Caco-2 (cell line): ENCODE measurements at regions not wholly inside any gene's neighbourhood (a gene's known extent, or its start where the extent isn't known, plus 50 kb on each side); places are given as distances from the start of the nearest gene placed in this dataset.

Source experiments
- BruUV-seq: library from RNA; stranded (reverse); fragments of 400-500 nt; replicated peaks from 2 replicates; lab custom pipeline; 2021; lab: Mats Ljungman, UMichigan
- CTCF ChIA-PET: fragments of 300-600 bp; sonication (Branson Sonifier 250); formaldehyde crosslinking; loops from one replicate; lab custom pipeline; 2022; ENCODE audit warnings: antibody characterized with exemption; lab: Charles Lee
- POLR2A ChIA-PET: fragments of 300-600 bp; sonication (Branson Sonifier 250); formaldehyde crosslinking; loops from one replicate; lab custom pipeline; 2022; ENCODE audit warnings: antibody characterized with exemption; lab: Charles Lee
- DNase-seq, 2 experiments: peaks; one replicate each; pipeline versions ENCODE4 v3.0.0 to v3.0.0-alpha.2; 2020 to 2022
- H3K27me3 ChIP-seq: replicated peaks from 2 replicates; pipeline ENCODE4 v1.6.0; 2011; ENCODE audit warnings: low read length; ENCODE audit not compliant: control insufficient read depth, insufficient read depth
- H3K36me3 ChIP-seq: 2 replicates; pipeline ENCODE4 v1.5.1; 2011; ENCODE audit warnings: low read length; ENCODE audit not compliant: control insufficient read depth, insufficient read depth
- H3K4me1 ChIP-seq: fragments of 250-450 bp; sonication (Bioruptor Pico); 2 replicates; pipeline ENCODE4 v1.5.1; 2020; ENCODE audit warnings: mild to moderate bottlenecking
- H3K4me3 ChIP-seq: 2 replicates; pipeline ENCODE4 v1.5.1; 2011; ENCODE audit warnings: low read depth, mild to moderate bottlenecking, control low read depth, low read length
- H3K9me3 ChIP-seq: fragments of 250-450 bp; sonication (Bioruptor Pico); 2 replicates; pipeline ENCODE4 v1.5.1; 2020; ENCODE audit warnings: mild to moderate bottlenecking, moderate library complexity
- H3K27ac Mint-ChIP-seq: one replicate; pipeline ENCODE4 v1.8.0; 2022; ENCODE audit warnings: mixed read lengths; ENCODE audit not compliant: unreplicated experiment
- H3K27me3 Mint-ChIP-seq: one replicate; pipeline ENCODE4 v1.8.0; 2022; ENCODE audit warnings: mixed read lengths; ENCODE audit not compliant: insufficient read depth, unreplicated experiment
- H3K36me3 Mint-ChIP-seq: one replicate; pipeline ENCODE4 v1.8.0; 2022; ENCODE audit warnings: mild to moderate bottlenecking, mixed read lengths; ENCODE audit not compliant: insufficient read depth, unreplicated experiment
- H3K4me1 Mint-ChIP-seq: one replicate; pipeline ENCODE4 v1.8.0; 2022; ENCODE audit warnings: low read depth, mixed read lengths; ENCODE audit not compliant: unreplicated experiment
- H3K4me3 Mint-ChIP-seq: one replicate; pipeline ENCODE4 v1.8.0; 2022; ENCODE audit warnings: mild to moderate bottlenecking, moderate library complexity, mixed read lengths; ENCODE audit not compliant: unreplicated experiment
- H3K9me3 Mint-ChIP-seq: one replicate; pipeline ENCODE4 v1.8.0; 2022; ENCODE audit warnings: mixed read lengths; ENCODE audit not compliant: unreplicated experiment
- intact Hi-C: fragments of 100-400 bp; cut with micrococcal nuclease; formaldehyde crosslinking; loops from one replicate; pipeline ENCODE4 v1.10.0; 2022; ENCODE audit not compliant: unreplicated experiment
- TF ChIP-seq, protein P1 (sequence below), 2 experiments: fragments of 200-600 bp in 1 of 2; IDR thresholded peaks; 1 replicate in 1 of 2; 2 replicates in 1 of 2; pipeline versions ENCODE4 v1.5.1 to v1.8.0; 2011 to 2022; ENCODE audit warnings: antibody characterized with exemption in 1 of 2, control low read depth in 1 of 2, inconsistent platforms in 1 of 2, low read depth in 1 of 2, low read length in 1 of 2, mild to moderate bottlenecking in 1 of 2, moderate library complexity in 1 of 2; ENCODE audit not compliant: insufficient read depth in 1 of 2, severe bottlenecking in 1 of 2, unreplicated experiment in 1 of 2

DNA sequence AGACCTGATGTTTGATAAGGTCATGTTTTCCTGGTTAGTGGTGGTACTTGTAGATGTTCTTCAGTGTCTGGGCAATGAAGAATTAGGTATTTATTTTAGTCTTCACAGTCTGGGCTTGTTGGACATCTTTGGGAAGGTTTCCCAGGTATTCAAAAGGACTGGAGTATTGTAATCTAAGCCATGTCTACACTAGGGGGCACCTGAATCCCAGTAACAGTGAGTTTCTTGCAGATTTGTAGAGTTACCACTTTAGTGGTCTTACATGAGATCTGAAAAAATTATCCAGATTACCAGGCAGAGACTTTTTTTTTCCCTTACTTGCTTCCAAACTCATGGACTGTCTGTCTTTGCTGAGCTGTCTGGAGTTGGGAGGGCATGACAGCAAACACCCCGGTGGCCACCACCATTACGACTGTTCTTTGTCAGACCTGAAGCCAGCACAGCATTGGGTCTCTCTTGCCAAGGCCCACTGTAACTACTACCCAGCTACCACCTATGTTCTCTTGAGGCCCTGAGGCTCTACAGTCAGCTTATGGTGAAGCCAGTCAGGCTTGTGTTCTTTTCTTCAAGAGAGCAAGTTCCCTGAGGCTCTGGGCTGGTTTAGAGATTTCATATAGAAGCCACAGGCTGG lies 820.7 kb upstream of the FBXO33 start:
- H3K27me3 Mint-ChIP-seq, result no peaks in the 10 kb centered on the region
- H3K9me3 ChIP-seq, result no peaks in the 10 kb centered on the region
- DNase-seq, result peak in 1 of 2 experiments; percentile 8
- no peaks in the 10 kb centered on the region for H3K9me3 Mint-ChIP-seq
- ChIA-PET POLR2A (no interaction called here), CTCF (no interaction called here)
- H3K36me3 ChIP-seq, result no peaks in the 10 kb centered on the region
- H3K4me1 Mint-ChIP-seq, result no peaks in the 10 kb centered on the region
- no peaks in the 10 kb centered on the region for H3K27me3 ChIP-seq
- no peaks in the 10 kb centered on the region for H3K36me3 Mint-ChIP-seq
- H3K4me1 ChIP-seq, result no peaks in the 10 kb centered on the region
- intact Hi-C loops, result no loop called here
- TF ChIP-seq, protein P1, sequence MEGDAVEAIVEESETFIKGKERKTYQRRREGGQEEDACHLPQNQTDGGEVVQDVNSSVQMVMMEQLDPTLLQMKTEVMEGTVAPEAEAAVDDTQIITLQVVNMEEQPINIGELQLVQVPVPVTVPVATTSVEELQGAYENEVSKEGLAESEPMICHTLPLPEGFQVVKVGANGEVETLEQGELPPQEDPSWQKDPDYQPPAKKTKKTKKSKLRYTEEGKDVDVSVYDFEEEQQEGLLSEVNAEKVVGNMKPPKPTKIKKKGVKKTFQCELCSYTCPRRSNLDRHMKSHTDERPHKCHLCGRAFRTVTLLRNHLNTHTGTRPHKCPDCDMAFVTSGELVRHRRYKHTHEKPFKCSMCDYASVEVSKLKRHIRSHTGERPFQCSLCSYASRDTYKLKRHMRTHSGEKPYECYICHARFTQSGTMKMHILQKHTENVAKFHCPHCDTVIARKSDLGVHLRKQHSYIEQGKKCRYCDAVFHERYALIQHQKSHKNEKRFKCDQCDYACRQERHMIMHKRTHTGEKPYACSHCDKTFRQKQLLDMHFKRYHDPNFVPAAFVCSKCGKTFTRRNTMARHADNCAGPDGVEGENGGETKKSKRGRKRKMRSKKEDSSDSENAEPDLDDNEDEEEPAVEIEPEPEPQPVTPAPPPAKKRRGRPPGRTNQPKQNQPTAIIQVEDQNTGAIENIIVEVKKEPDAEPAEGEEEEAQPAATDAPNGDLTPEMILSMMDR (IDR thresholded peaks at IDR 0.05; ENCODE audit: insufficient read depth in 1 of 2, low read depth in 1 of 2, low read length in 1 of 2, severe bottlenecking in 1 of 2, unreplicated experiment in 1 of 2), result peak in 1 of 2 experiments; percentile 34
- BruUV-seq, result no TSS peak
- no peak overlapping the region for H3K4me3 ChIP-seq
- H3K4me3 Mint-ChIP-seq, result no peak overlapping the region
- H3K27ac Mint-ChIP-seq, result no peak overlapping the region

DNA sequence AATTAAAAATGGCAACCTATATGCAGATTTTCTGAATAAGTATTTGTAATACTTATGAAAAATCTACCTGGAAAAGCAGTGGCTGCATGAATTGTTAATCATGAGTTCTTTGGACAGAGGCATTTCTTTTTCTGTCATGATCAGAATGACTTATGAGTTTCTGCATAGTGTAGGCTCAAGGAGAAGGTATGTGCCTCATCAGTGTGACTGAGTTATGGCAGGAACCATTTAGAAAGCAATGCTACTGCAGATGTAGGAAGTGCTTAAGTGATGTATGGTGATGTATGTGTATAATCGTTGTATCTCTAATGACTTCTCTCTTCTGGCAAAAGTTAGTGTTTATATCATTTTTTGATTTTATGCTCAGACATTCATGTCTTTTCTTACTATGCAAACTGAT lies 816.4 kb upstream of the FBXO33 start:
- no peaks in the 10 kb centered on the region for H3K27me3 ChIP-seq
- H3K9me3 ChIP-seq, result no peaks in the 10 kb centered on the region
- Mint-ChIP-seq H3K4me3 (no peak overlapping the region), H3K9me3 (no peaks in the 10 kb centered on the region), H3K36me3 (no peaks in the 10 kb centered on the region), H3K4me1 (no peaks in the 10 kb centered on the region), H3K27me3 (no peaks in the 10 kb centered on the region), H3K27ac (no peak overlapping the region)
- H3K4me1 ChIP-seq, result no peaks in the 10 kb centered on the region
- ChIA-PET POLR2A (no interaction called here), CTCF (no interaction called here)
- no TSS peak for BruUV-seq
- TF ChIP-seq, protein P1 (IDR thresholded peaks at IDR 0.05; ENCODE audit: insufficient read depth in 1 of 2, low read depth in 1 of 2, low read length in 1 of 2, severe bottlenecking in 1 of 2, unreplicated experiment in 1 of 2), result no peak
- no peak for DNase-seq
- no peaks in the 10 kb centered on the region for H3K36me3 ChIP-seq
- no peak overlapping the region for H3K4me3 ChIP-seq
- intact Hi-C loops, result no loop called here

DNA sequence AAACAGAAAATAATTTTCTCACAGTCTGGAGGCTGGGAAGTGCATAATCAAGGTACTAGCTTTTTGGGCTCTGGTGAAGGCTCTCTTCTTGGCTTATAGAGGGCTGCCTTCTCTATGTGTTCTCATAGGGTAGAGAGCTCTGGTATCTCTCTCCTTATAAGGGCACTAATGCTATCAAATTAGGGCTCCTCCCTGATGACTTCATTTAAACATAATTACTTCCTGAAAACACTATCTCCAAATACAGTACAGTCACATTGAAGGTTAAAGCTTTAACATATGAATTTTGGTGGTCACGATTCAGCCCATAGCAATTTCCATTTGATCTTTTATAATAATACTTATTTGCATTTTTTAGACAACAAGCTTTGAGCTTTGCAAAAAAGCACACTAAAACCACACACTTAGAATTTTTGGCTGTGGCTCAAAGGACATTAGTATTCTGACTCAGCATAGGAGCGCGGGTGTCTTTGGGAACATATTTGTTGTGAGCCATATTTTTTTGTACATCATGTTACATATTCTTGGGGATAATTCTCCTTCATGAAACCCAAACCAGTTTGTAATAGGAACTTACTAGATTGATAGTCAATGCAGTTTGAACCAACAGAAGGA lies 808.1 kb upstream of the FBXO33 start:
- H3K4me3 Mint-ChIP-seq, result no peak overlapping the region
- no peak overlapping the region for H3K4me3 ChIP-seq
- H3K27ac Mint-ChIP-seq, result no peak overlapping the region
- H3K36me3 Mint-ChIP-seq, result no peaks in the 10 kb centered on the region
- no peaks in the 10 kb centered on the region for H3K4me1 Mint-ChIP-seq
- peaks cover 10% of the 10 kb centered on the region for H3K9me3 Mint-ChIP-seq
- BruUV-seq, result no TSS peak
- DNase-seq, result no peak
- H3K27me3 ChIP-seq, result no peaks in the 10 kb centered on the region
- no peaks in the 10 kb centered on the region for H3K4me1 ChIP-seq
- intact Hi-C loops, result no loop called here
- no peaks in the 10 kb centered on the region for H3K36me3 ChIP-seq
- H3K27me3 Mint-ChIP-seq, result no peaks in the 10 kb centered on the region
- ChIA-PET POLR2A (no interaction called here), CTCF (no interaction called here)
- H3K9me3 ChIP-seq, result no peaks in the 10 kb centered on the region
- TF ChIP-seq, protein P1 (IDR thresholded peaks at IDR 0.05; ENCODE audit: insufficient read depth in 1 of 2, low read depth in 1 of 2, low read length in 1 of 2, severe bottlenecking in 1 of 2, unreplicated experiment in 1 of 2), result no peak
